NCI-H1436 treated with DMSO at 0.1 percent for 48 hours (cell line): ENCODE measurements at regions not wholly inside any gene's neighbourhood (a gene's known extent, or its start where the extent isn't known, plus 50 kb on each side); places are given as distances from the start of the nearest gene placed in this dataset.

Experiments used
- DNase-seq: peaks from one replicate; lab custom pipeline; 2025; lab: John Stamatoyannopoulos, UW

GRCh38 chr6:51398064-51398705, 579.5 kb downstream of the TFAP2B start:
- DNase-seq, result peak; percentile 86

DNA sequence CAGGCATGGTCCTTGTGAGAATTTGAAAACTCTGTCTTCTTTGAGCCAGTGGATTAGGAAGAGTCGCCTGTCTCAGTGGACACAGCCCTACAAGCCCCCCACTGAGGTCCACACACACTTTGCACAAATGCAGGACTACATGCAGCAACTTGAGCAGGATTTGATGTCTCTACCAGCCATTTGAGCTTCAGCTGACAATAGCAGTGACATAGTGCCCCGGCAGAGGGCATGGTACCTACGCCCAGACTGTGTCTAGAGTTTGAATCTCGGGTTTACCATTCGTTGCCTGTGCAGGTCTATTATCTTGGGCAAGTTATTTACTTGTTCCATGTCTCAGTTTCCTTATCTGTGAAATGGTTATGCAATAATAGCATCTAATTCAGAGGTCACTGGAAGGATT, 580.1 kb downstream of the TFAP2B start:
- peak; percentile 17 for DNase-seq

GRCh38 chr6:51410453-51410852, 591.8 kb downstream of the TFAP2B start:
- DNase-seq, result no peak

- DNase-seq, result no peak
These were observed 592.9 kb downstream of the TFAP2B start for GRCh38 chr6:51411496-51412125.

DNA sequence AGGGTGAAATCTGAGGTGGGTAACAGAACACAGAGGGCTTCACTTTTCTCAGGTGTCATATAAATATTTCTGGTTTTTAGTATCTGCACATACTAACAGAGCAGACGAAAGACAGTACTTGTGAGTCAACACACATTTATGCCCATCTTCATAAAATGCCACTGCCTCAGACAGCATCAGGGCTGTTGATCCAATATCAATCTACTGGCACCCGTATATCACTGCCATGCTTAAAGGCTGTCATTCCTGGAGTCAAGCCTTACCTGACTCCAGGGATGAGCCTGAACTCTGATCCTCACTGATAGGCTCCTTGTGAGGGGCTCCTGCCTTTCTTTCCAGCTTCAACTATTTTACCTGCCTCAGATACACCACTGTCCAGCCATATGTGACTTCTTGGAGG, 595.7 kb downstream of the TFAP2B start:
- no peak for DNase-seq

- no peak for DNase-seq
These were observed 596.8 kb downstream of the TFAP2B start for GRCh38 chr6:51415501-51415900.

DNA sequence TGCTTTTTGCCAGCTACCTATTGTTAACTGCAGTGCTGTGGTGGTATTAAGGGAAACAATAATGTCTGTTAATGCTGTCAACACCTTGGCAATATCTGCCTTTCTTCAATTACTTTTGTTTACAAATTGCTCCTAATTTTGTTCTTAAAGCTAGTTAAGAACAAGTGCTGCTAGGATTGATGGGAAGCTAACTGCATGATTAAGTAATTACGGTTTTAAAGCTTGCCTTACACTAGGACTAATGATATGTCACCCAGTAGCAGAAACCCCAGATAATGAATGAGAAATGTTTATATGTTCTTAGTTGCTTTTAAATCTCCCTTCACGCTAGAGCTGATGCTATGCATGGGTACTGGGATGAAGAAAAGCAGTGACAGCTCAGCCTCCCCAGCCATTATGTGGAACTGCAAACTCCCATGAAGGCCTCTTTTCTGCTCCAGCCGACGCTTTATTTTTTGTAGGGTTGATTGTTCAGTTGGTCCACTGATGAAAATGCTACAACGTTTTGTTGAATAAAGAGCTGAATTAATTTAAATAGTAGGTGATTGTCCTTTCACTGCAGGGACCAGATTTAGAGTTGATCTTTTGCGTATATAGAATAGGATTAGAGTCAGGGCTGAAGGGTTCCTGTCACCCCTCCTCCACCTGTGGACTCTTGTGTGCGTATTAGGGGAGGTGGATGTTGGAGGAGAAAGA, 610.5 kb downstream of the TFAP2B start:
- peak; percentile 14 for DNase-seq

GRCh38 chr6:51430589-51430988, 611.9 kb downstream of the TFAP2B start:
- no peak for DNase-seq

- no peak for DNase-seq
These were observed 613.8 kb downstream of the TFAP2B start for GRCh38 chr6:51432481-51432880.

- no peak for DNase-seq
These were observed 631.7 kb downstream of the TFAP2B start for GRCh38 chr6:51450248-51450957.

GRCh38 chr6:51450958-51451357, 632.3 kb downstream of the TFAP2B start:
- DNase-seq, result no peak

- DNase-seq, result no peak
These were observed 631.1 kb downstream of the PKHD1 start for GRCh38 chr6:51456282-51456681.

- no peak for DNase-seq
These were observed 627.5 kb downstream of the PKHD1 start for GRCh38 chr6:51459958-51460357.

DNA sequence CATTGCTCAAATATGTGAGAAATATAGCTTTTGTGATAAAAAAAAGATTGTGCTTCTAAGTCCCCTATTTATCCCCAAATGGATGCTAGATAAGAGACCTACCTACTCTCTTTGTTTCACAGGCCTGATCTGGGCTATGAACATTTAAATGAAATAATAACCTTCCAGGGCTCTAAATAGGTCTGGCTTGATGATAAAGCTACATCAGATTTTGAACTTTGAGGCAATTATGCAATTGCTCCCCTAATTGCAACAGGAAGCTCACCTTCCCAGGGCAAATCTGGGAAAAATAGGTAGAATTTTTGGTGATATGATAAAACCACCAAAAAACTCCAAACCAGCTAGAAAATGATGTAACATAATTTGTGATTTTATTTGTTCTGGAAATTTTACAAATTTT, 624.5 kb downstream of the PKHD1 start:
- DNase-seq, result no peak

DNA sequence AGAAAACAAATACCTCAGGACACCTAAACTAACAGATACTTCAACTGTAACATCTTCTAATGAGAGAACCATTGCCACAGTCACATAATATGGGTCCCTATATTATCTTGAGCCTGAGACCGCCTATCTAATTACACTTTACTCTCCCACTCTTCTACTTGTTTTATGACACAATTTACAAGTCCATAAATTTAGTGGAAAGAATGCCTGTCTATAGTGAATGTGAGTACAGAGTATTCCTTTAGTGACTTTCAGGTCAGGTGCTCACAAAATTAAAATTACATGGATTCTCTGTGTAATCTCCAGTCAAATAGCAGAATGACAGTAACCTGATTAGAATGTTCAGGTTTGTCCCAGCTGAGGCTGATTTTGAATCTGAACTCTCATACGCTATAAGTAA, 624.1 kb downstream of the PKHD1 start:
- no peak for DNase-seq

- DNase-seq, result no peak
These were observed 622.5 kb downstream of the PKHD1 start for GRCh38 chr6:51464956-51465355.

DNA sequence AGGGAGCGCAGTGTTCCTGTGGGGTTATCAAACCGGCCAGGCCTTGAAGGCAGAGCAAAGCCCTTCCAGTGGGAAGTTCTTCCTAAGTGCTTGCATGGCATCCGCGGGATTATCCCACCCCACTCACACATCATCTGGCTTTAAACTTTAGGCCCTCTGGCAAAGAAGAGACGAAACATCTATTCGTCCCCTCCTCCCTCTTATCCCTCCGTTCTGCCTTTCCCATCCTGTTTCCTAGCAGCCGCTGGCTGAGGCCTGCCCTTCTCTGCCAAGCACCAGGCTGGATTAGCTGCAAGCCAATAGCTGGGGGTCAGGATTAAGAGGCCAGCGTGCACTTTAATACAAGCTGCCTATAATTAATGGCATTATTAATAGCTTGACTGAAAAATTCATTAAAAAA, 621.0 kb downstream of the PKHD1 start:
- no peak for DNase-seq

- peak; percentile 40 for DNase-seq
These were observed 620.0 kb downstream of the PKHD1 start for GRCh38 chr6:51467231-51467952.

GRCh38 chr6:51468704-51469103, 618.7 kb downstream of the PKHD1 start:
- DNase-seq, result peak; percentile 28

- DNase-seq, result no peak
These were observed 614.5 kb downstream of the PKHD1 start for GRCh38 chr6:51472745-51473487.
